HG03108 (cell line): ENCODE measurements at regions not wholly inside any gene's neighbourhood (a gene's known extent, or its start where the extent isn't known, plus 50 kb on each side); places are given as distances from the start of the nearest gene placed in this dataset.
A peak's percentile ranks its signal among the peaks of the same experiment; 100 is the strongest.

Experiments
- ATAC-seq: cut with Tn5 transposase; IDR thresholded peaks from one replicate; pipeline ENCODE4 v1.9.1; 2021; ENCODE audit warnings: moderate library complexity; ENCODE audit not compliant: unreplicated experiment

- ATAC-seq, result no peak
Measured at GRCh38 chr1:192945390-192946130, 113.6 kb downstream of the UCHL5 start.

- no peak for ATAC-seq
Measured at GRCh38 chr1:192949783-192950182, 109.4 kb downstream of the UCHL5 start.

- no peak for ATAC-seq
Measured at GRCh38 chr1:192950926-192951325, 108.2 kb downstream of the UCHL5 start.

GRCh38 chr1:192951691-192952460 lies 107.3 kb downstream of the UCHL5 start:
- ATAC-seq, result peak; percentile 89

GRCh38 chr1:192952646-192953045 lies 106.5 kb downstream of the UCHL5 start:
- ATAC-seq, result no peak

- ATAC-seq, result no peak
Measured at GRCh38 chr1:192954705-192955265, 104.4 kb downstream of the UCHL5 start.

- no peak for ATAC-seq
Measured at GRCh38 chr1:192958350-192958749, 100.8 kb downstream of the UCHL5 start.

GRCh38 chr1:192958871-192959270 lies 100.3 kb downstream of the UCHL5 start:
- ATAC-seq, result no peak

- peak; percentile 58 for ATAC-seq
Measured at GRCh38 chr1:192959657-192960186, 99.4 kb downstream of the UCHL5 start.
